GM21526 (cell line): ENCODE measurements at regions not wholly inside any gene's neighbourhood (a gene's known extent, or its start where the extent isn't known, plus 50 kb on each side); places are given as distances from the start of the nearest gene placed in this dataset.
"Not testable (repeated sequence)": the region's sequence is repeated elsewhere in the genome, so short reads cannot be mapped to it uniquely, and the experiment has no call there.

Experiments
- ATAC-seq: cut with Tn5 transposase; IDR thresholded peaks from one replicate; pipeline ENCODE4 v1.9.1; 2021; ENCODE audit warnings: moderate library complexity; ENCODE audit not compliant: unreplicated experiment, low FRiP score

GRCh38 chr4:183044924-183045640 lies 54.0 kb upstream of the WWC2 start:
- not testable (repeated sequence) for ATAC-seq

DNA sequence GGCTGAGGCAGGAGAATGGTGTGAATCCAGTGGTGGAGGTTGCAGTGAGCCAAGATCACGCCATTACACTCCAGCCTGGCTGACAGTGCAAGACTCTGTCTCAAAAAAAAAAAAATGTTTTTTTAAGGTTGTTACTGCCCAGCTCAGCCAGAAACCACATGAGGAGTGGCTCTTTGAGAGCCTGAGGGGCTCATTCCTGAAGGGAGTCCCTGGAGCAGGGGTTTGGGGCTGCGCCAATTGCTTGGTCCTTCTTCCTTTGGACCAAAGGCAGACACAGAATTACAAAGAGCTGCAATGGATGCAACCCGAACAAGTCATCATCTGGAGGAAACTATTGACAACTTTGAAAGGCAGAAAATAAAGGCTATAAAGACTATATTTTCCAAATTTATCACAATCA lies 60.6 kb upstream of the WWC2 start:
- ATAC-seq: no peak

DNA sequence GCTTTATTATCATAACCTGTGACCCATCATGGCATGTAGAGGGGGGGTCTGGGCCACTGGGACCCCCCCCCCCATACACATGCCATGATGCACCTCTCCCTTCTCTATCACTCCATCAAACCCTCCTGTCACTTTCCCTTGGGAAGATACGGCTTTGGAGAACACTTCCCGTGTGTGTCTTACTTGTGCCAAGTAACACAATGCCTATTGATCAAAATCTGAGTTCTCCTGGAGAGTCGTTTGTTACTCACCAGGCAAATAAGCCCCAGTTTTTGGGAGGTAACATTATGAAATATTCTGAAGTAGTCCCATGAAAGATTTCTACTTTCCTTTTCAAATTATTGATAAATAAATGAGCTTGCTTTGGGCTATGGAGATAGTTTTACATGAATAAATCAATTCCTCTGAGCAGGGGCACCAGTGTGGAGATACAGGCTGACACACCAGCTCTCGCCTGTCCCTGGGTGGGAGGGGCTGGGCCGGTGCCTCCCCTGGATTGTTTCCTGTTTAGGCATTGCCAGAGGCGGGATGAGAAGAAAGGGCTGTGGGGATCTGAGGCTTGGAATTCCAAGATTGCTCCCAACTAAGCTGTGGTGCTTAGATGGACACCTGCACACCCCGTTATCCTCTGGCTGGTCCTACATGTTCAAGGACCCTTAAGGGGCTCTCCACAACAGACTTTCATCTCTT lies 63.2 kb upstream of the WWC2 start:
- ATAC-seq: no peak

DNA sequence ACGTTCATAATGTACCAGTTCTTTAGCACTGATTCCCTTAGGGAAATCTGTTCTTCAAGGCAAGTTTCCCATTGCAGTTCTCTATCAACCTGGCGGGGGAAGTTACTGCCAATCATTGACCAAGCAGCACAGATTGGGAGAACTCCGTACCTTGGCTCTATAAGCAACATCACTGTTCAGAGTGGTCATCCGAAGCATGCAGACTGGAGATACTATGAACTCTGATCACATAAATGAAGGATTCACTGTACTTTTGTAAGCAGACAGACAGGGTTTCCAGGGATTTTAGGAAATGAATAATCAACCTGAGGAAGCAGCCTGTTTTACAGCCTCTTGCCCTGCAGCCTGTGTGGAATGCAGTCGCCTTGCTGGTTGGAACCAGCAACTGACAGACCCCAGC lies 63.8 kb upstream of the WWC2 start:
- ATAC-seq: no peak

- ATAC-seq: no peak
Measured at GRCh38 chr4:183030823-183031222, 68.2 kb upstream of the WWC2 start.

DNA sequence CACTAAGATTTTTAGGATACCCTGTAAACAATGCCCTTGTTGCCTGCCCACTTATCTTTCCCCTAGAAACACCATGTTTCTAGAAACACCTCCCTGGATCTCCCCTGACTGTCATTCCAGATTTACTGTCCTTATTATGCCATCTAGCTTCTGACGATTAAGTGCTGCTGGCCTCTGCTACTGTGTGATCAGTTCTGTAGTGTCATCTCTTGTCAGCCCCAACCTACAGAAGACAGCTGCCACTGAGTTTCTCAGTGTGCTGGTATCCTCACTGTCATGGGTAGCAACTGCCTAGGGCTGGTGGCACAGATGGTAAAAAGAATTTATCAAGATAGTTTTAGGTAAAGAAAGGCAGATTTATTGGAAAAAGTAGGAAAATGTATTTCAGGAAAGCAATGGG lies 68.7 kb upstream of the WWC2 start:
- ATAC-seq: no peak

- ATAC-seq: no peak
Measured at GRCh38 chr4:183029365-183029764, 69.7 kb upstream of the WWC2 start.

DNA sequence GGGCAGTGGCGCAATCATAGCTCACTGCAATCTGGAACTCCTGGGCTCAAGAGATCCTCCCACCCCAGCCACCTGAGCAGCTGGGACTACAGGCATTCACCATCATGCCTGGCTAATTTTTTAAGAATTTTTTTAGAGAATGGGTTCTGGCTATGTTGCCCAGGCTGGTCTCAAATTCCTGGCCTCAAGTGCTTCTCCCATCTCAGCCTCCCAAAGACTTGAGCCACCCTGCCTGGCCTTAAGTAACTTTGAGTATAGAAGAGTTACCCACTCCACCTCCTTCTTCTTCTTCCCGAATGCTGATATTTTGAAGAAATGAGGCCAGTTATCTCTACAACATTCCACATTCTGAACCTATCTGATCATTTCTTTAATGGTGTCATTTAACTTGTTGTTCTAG lies 72.4 kb upstream of the WWC2 start:
- ATAC-seq: no peak

GRCh38 chr4:183022617-183023016 lies 76.4 kb upstream of the WWC2 start:
- no peak for ATAC-seq

DNA sequence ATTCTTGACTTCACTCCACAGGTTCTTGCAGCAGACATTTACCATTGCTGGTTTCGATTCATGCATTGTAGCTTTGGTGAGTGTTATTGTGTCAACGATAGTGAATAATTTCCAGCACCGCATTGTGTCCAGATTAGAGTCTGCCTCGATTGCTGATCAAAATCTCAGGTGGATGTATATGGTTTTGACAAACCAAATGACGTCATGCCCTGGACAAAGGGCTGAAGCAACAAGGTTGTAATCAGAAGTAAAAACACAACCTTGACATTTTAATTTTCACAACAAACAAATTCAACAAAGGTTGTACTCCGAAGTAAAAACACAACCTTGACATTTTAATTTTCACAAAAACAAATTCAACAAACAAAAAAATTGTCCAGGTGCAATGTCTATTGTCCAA lies 81.1 kb upstream of the WWC2 start:
- ATAC-seq: no peak

- ATAC-seq: no peak
Measured at GRCh38 chr4:183014361-183015084, 84.5 kb upstream of the WWC2 start.

GRCh38 chr4:183013730-183014002 lies 85.4 kb upstream of the WWC2 start:
- no peak for ATAC-seq

GRCh38 chr4:183012879-183013729 lies 86.0 kb upstream of the WWC2 start:
- no peak for ATAC-seq

DNA sequence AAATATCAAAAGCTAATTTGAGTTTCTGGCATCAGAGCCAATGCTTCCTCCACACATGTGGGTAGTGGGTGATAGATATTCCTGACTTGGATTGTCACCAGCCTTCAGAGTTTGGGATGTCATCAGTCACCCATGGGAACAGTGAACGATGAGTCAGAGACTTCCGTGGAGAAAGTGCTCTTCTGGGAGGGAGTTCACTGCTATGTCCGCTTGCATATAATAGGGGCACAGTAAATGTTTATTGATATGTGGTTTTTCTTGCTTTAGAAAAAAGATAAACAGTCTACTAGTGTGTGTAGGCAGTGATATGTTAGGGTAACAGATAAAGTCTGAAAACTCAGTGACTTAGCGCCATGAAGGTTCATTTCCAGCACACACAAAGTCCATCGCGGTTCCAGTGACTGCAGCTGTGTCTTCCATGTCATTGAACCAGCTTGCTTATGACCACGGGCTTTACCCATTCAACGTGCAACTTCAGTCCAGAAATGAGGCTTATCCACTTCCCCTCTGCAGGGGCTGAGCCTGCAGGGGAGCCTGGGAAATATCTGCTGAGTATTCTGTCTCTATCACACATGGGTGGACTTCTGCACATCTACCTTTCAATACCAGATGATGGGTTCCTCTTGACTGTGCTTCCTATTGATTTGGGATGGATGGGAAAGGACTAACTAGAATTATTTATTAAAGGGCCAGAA lies 87.7 kb upstream of the WWC2 start:
- no peak for ATAC-seq

DNA sequence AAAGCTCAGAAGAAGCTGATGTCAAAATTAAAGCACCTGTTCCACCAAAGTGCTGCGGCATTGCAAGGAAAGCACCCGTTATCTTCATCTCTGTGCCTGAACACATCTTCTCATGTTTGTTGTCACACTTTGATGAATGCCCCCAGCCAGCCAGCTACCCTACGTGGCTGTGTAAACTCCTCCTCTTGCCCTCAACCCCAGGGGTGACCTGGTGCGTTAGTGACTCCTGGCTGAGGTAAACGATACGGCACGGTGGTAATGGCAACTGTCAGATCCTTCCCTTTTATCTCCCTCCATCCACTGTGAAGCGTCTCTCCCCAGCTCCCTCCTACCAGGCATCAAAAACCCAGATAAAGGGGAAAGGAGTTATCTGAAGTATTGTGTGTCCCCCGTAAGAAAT lies 90.6 kb upstream of the WWC2 start:
- no peak for ATAC-seq

- not testable (repeated sequence) for ATAC-seq
Measured at GRCh38 chr4:183004370-183004769, 87.2 kb upstream of the DCTD start.

DNA sequence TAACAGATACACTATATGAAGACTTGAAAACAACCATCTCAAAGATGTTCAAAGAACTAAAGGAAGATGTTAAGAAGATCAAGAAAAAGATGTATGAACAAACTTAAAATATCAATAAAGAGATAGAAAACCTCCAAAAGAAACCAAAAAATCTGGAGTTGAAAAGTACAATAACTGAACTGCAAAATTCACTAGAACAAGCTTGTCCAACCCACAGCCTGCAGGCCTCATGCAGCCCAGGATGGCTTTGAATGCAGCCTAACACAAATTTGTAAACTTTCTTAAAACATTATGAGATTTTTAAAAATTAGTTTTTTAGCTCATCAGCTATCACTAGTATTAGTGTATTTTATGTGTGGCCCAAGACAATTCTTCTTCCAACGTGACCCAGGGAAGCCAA lies 77.0 kb upstream of the DCTD start:
- ATAC-seq: no peak

GRCh38 chr4:182978152-182978827 lies 61.1 kb upstream of the DCTD start:
- ATAC-seq: peak; percentile 79

- no peak for ATAC-seq
Measured at GRCh38 chr4:182975806-182976205, 58.6 kb upstream of the DCTD start.

DNA sequence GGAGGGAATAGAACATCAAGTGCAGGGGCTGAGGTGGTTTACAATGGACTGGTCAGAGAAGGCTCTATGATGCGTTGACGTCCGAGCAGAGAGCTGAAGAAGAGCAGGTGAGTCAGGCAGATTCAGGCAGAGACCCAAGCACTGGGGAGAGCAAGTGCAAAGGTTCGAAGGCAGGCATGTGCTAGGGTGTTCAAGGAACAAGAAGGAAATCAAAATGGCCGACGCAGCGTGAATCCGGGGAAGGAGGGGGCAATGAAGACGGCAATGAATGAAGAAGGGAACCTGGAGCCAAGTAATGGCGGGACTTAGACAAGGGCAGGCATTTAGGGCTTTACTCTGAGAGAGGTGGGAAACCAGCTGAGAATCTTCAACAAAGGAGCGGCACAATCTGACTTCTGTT lies 56.8 kb upstream of the DCTD start:
- ATAC-seq: no peak
